ENCODE measurements at regions not wholly inside any gene's neighbourhood (a gene's known extent, or its start where the extent isn't known, plus 50 kb on each side); places are given as distances from the start of the nearest gene placed in this dataset.

GRCh38 chr1:109850194-109850593 is 60.5 kb upstream of the CSF1 start:
- Mint-ChIP-seq H3K27ac (no peak overlapping the region), H3K4me1 (peaks cover 7% of the 10 kb centered on the region), H3K36me3 (ENCODE audit: low read depth) (no peaks in the 10 kb centered on the region), H3K27me3 (ENCODE audit: insufficient read depth) (peaks cover 1% of the 10 kb centered on the region), H3K4me3 (no peak overlapping the region), H3K9me3 (no peaks in the 10 kb centered on the region)
- DNase-seq, result no peak
- Histone ChIP-seq H3K36me3 (ENCODE audit: control insufficient read depth, insufficient read depth, low read length) (no peaks in the 10 kb centered on the region), H3K27ac (ENCODE audit: low read depth, low read length) (no peak overlapping the region), H3K4me1 (ENCODE audit: control insufficient read depth, insufficient read depth, low read length) (no peaks in the 10 kb centered on the region), H3K9me3 (ENCODE audit: control insufficient read depth, low read length) (no peaks in the 10 kb centered on the region), H3K9ac (ENCODE audit: extremely low read depth, low read length, poor library complexity, severe bottlenecking) (no peak overlapping the region), H3K27me3 (ENCODE audit: control insufficient read depth, insufficient read depth, low read length, poor library complexity, severe bottlenecking) (no peaks in the 10 kb centered on the region), H3K4me3 (ENCODE audit: low read length) (no peak overlapping the region)
- TF ChIP-seq CTCF (conservative IDR thresholded peaks at IDR 0.05), result no peak
- WGBS, 2 experiments (ENCODE audit: insufficient coverage in 1 of 2, insufficient read length in 1 of 2), result 94 to 100% methylated on average over 1 to 4 of the region's 4 CpGs

DNA sequence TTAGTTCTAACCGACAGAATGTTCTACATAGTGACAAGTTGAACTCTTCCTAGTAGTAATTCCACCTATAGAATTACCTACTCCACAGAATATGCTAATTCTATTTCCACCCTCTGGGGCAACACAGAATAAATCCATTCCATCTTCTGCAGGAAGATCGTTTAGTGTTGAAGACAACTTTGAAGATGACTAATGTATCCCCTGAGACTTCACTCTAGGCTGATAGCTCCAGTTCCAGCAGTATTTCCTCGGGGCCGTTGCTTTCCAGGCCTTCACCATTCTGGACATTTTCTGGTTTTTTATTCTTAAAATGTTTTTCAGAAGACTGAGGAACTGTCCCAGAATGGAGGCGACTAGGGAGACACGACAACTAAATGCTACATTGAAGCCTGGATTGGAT is 61.0 kb upstream of the CSF1 start:
- no peak overlapping the region for H3K27ac ChIP-seq (ENCODE audit: low read depth, low read length)
- peaks cover 7% of the 10 kb centered on the region for H3K4me1 Mint-ChIP-seq
- WGBS, 2 experiments (ENCODE audit: insufficient coverage in 1 of 2, insufficient read length in 1 of 2), result 91 to 92% methylated on average over 5 to 6 of the region's 6 CpGs

DNA sequence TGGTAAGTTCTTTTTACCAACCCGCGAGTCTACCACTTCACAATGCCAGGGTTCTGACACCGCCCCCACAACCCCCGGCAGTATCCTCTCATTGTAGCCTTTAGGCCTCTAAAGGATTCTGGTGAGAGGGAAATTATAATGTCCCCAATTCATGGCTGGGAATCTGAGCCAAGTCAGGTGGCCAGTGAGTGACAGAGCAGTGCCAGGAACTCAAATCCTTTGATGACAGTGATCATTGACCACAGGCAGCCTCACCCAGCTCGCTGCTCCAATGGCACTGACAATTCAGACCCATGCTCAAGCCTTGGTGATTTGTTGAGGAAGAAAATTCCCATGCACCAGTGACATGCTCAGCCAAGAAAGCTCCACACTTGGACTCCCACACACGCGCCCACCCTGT is 63.4 kb upstream of the CSF1 start:
- Mint-ChIP-seq H3K9me3 (no peaks in the 10 kb centered on the region), H3K27me3 (ENCODE audit: insufficient read depth) (peaks cover 1% of the 10 kb centered on the region), H3K4me1 (peaks cover 7% of the 10 kb centered on the region), H3K36me3 (ENCODE audit: low read depth) (no peaks in the 10 kb centered on the region), H3K4me3 (no peak overlapping the region), H3K27ac (no peak overlapping the region)
- Histone ChIP-seq H3K27me3 (ENCODE audit: control insufficient read depth, insufficient read depth, low read length, poor library complexity, severe bottlenecking) (no peaks in the 10 kb centered on the region), H3K27ac (ENCODE audit: low read depth, low read length) (no peak overlapping the region), H3K9ac (ENCODE audit: extremely low read depth, low read length, poor library complexity, severe bottlenecking) (no peak overlapping the region), H3K9me3 (ENCODE audit: control insufficient read depth, low read length) (no peaks in the 10 kb centered on the region), H3K36me3 (ENCODE audit: control insufficient read depth, insufficient read depth, low read length) (no peaks in the 10 kb centered on the region), H3K4me1 (ENCODE audit: control insufficient read depth, insufficient read depth, low read length) (no peaks in the 10 kb centered on the region), H3K4me3 (ENCODE audit: low read length) (no peak overlapping the region)
- no peak for DNase-seq
- WGBS, 2 experiments (ENCODE audit: insufficient coverage in 1 of 2, insufficient read length in 1 of 2), result 80 to 91% methylated on average over 2 to 7 of the region's 7 CpGs
- no peak for TF ChIP-seq CTCF (conservative IDR thresholded peaks at IDR 0.05)

More for the DNA sequence above, 61.0 kb upstream of the CSF1 start:
- no peaks in the 10 kb centered on the region for H3K36me3 ChIP-seq (ENCODE audit: control insufficient read depth, insufficient read depth, low read length)
- no peak overlapping the region for H3K4me3 ChIP-seq (ENCODE audit: low read length)
- H3K27me3 Mint-ChIP-seq (ENCODE audit: insufficient read depth), result peaks cover 1% of the 10 kb centered on the region
- no peak for DNase-seq
- no peaks in the 10 kb centered on the region for H3K9me3 ChIP-seq (ENCODE audit: control insufficient read depth, low read length)
- no peaks in the 10 kb centered on the region for H3K9me3 Mint-ChIP-seq
- H3K36me3 Mint-ChIP-seq (ENCODE audit: low read depth), result no peaks in the 10 kb centered on the region
- no peak for TF ChIP-seq CTCF (conservative IDR thresholded peaks at IDR 0.05)
- no peaks in the 10 kb centered on the region for H3K27me3 ChIP-seq (ENCODE audit: control insufficient read depth, insufficient read depth, low read length, poor library complexity, severe bottlenecking)
- no peak overlapping the region for H3K9ac ChIP-seq (ENCODE audit: extremely low read depth, low read length, poor library complexity, severe bottlenecking)
- H3K4me3 Mint-ChIP-seq, result no peak overlapping the region
- no peak overlapping the region for H3K27ac Mint-ChIP-seq
- H3K4me1 ChIP-seq (ENCODE audit: control insufficient read depth, insufficient read depth, low read length), result no peaks in the 10 kb centered on the region
